Transverse colon (tissue), 4 donors: ENCODE measurements at regions not wholly inside any gene's neighbourhood (a gene's known extent, or its start where the extent isn't known, plus 50 kb on each side); places are given as distances from the start of the nearest gene placed in this dataset.
"Not testable (repeated sequence)": the region's sequence is repeated elsewhere in the genome, so short reads cannot be mapped to it uniquely, and the experiment has no call there.

Source experiments
- DNase-seq: peaks from one replicate; pipeline ENCODE4 v3.0.0-alpha.2; 2019
- H3K27ac ChIP-seq, 4 donors: fragments of 200-600 bp; sonication (generic); 2 replicates each; pipeline ENCODE4 v1.5.1; 2016 to 2018; ENCODE audit warnings: inconsistent platforms in 4 of 4
- H3K27me3 ChIP-seq: fragments of 200-600 bp; sonication (generic); 2 replicates; pipeline ENCODE4 v1.5.1; 2017; ENCODE audit warnings: inconsistent platforms
- H3K36me3 ChIP-seq, 4 donors: fragments of 200-600 bp; sonication (generic); 2 replicates each; pipeline ENCODE4 v1.5.1; 2017 to 2019; ENCODE audit warnings: inconsistent platforms in 4 of 4
- H3K4me1 ChIP-seq, 4 donors: fragments of 200-600 bp; sonication (generic); 2 replicates each; pipeline ENCODE4 v1.5.1; 2017 to 2020; ENCODE audit warnings: inconsistent platforms in 4 of 4
- H3K4me3 ChIP-seq, 4 donors: fragments of 200-600 bp; sonication (generic); 1 replicate in 1 of 4; 2 replicates in 3 of 4; pipeline versions ENCODE4 v1.5.1 to v1.6.1; 2017 to 2019; ENCODE audit warnings: inconsistent platforms in 4 of 4
- H3K9me3 ChIP-seq, 2 donors: fragments of 200-600 bp; sonication (generic); 2 replicates each; pipeline ENCODE4 v1.5.1; 2017 to 2019; ENCODE audit warnings: inconsistent platforms in 2 of 2
- EP300 ChIP-seq: sonication (generic); formaldehyde crosslinking; IDR thresholded peaks from one replicate; pipeline ENCODE4 v1.6.1; 2017; ENCODE audit warnings: antibody characterized with exemption, low read depth
- POLR2A ChIP-seq: fragments of 450-650 bp; IDR thresholded peaks from one replicate; pipeline ENCODE4 v1.6.1; 2016; ENCODE audit warnings: antibody characterized with exemption, mild to moderate bottlenecking, moderate library complexity
- POLR2AphosphoS5 ChIP-seq, 3 donors: sonication (generic); formaldehyde crosslinking; IDR thresholded peaks; one replicate each; pipeline ENCODE4 v1.6.1; 2016; ENCODE audit warnings: antibody characterized with exemption in 3 of 3
- WGBS, 2 donors: methylation state at CpG; one replicate each; pipeline ENCODE4 v1.1.5; 2018; ENCODE audit warnings: low coverage in 1 of 2; 5-methylcytosine and 5-hydroxymethylcytosine counted together
- in situ Hi-C, 4 donors: fragments of 200-750 bp; cut with MboI; loops; one replicate each; pipeline versions ENCODE4 v1.15.0 to v1.15.1; 2017; ENCODE audit warnings: low sequenced_read_pairs in 3 of 4, low pct_ligation_motif_present in 1 of 4, low pct_unique_long_range_greater_than_20kb in 1 of 4
- intact Hi-C: fragments of 100-400 bp; cut with DNase I; formaldehyde crosslinking; loops from one replicate; pipeline ENCODE4 v1.15.1; 2023; ENCODE audit warnings: low total_unique reads
- TF ChIP-seq, protein P1 (sequence below), 5 experiments: fragments of 200-600 bp in 3 of 5; fragments of 450-650 bp in 2 of 5; sonication (generic) in 3 of 5; IDR thresholded peaks; 1 replicate in 2 of 5; 2 replicates in 3 of 5; pipeline ENCODE4 v1.5.1; 2016 to 2017; ENCODE audit warnings: antibody characterized with exemption in 5 of 5, inconsistent platforms in 3 of 5, mild to moderate bottlenecking in 2 of 5, moderate library complexity in 1 of 5

DNA sequence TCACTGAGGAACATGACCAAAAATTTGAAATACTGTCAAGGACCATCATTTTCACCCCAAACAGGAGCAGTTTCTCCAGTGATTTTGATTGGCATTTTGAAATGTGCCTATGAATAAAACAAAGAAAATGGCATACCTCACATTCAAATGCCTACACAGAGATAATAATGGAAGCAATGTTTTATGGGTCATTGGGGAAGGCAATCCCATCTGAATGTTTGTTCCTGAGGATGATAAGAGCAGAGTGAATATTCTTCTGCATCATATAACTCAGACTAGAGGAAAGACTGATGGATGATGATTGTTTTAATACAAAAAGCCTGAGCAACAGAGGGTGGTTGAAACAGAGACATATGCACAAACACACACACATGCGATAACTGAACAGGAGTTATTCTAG lies 2749.9 kb downstream of the PCDH9 start:
- in situ Hi-C loops, result no loop called here
- WGBS, 2 donors, result 86 to 91% methylated on average over 1 of the region's 1 CpG
- Histone ChIP-seq H3K27me3 (no peaks in the 10 kb centered on the region), H3K4me1 (no peaks in the 10 kb centered on the region), H3K9me3 (no peaks in the 10 kb centered on the region), H3K4me3 (no peak overlapping the region), H3K27ac (no peak overlapping the region), H3K36me3 (no peaks in the 10 kb centered on the region)
- DNase-seq, result no peak
- TF ChIP-seq, protein P1, sequence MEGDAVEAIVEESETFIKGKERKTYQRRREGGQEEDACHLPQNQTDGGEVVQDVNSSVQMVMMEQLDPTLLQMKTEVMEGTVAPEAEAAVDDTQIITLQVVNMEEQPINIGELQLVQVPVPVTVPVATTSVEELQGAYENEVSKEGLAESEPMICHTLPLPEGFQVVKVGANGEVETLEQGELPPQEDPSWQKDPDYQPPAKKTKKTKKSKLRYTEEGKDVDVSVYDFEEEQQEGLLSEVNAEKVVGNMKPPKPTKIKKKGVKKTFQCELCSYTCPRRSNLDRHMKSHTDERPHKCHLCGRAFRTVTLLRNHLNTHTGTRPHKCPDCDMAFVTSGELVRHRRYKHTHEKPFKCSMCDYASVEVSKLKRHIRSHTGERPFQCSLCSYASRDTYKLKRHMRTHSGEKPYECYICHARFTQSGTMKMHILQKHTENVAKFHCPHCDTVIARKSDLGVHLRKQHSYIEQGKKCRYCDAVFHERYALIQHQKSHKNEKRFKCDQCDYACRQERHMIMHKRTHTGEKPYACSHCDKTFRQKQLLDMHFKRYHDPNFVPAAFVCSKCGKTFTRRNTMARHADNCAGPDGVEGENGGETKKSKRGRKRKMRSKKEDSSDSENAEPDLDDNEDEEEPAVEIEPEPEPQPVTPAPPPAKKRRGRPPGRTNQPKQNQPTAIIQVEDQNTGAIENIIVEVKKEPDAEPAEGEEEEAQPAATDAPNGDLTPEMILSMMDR (IDR thresholded peaks at IDR 0.05), result no peak
- TF ChIP-seq POLR2A (no peak), POLR2AphosphoS5 (IDR thresholded peaks at IDR 0.05) (no peak), EP300 (no peak)
- intact Hi-C loops, result no loop called here

DNA sequence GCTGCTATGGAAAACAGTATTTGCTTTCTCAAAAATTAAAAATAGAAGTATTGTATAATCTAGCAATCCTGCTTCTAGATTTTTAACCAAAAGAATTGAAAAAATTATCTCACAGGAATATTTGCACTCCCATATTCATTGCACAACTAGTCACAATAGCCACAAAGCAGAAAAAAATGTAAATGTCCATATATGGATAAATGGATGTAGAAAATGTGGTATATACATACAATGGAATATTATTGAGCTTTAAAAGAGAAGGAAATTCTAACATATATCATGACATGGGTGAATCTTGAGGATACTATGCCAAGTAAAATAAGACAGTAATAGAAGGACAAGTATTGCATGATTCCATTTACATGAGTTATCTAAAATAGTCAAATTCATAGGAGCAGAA lies 2753.0 kb downstream of the PCDH9 start:
- in situ Hi-C loops (no loop called here), intact Hi-C loops (no loop called here)
- H3K4me1 ChIP-seq, result no peaks in the 10 kb centered on the region
- no peak overlapping the region for H3K27ac ChIP-seq
- H3K4me3 ChIP-seq, result no peak overlapping the region
- no peaks in the 10 kb centered on the region for H3K36me3 ChIP-seq
- DNase-seq, result no peak
- TF ChIP-seq POLR2A, result no peak
- no peak for TF ChIP-seq POLR2AphosphoS5 (IDR thresholded peaks at IDR 0.05)
- TF ChIP-seq EP300, result no peak
- TF ChIP-seq, protein P1 (IDR thresholded peaks at IDR 0.05), result no peak
- no peaks in the 10 kb centered on the region for H3K27me3 ChIP-seq
- H3K9me3 ChIP-seq, result no peaks in the 10 kb centered on the region

DNA sequence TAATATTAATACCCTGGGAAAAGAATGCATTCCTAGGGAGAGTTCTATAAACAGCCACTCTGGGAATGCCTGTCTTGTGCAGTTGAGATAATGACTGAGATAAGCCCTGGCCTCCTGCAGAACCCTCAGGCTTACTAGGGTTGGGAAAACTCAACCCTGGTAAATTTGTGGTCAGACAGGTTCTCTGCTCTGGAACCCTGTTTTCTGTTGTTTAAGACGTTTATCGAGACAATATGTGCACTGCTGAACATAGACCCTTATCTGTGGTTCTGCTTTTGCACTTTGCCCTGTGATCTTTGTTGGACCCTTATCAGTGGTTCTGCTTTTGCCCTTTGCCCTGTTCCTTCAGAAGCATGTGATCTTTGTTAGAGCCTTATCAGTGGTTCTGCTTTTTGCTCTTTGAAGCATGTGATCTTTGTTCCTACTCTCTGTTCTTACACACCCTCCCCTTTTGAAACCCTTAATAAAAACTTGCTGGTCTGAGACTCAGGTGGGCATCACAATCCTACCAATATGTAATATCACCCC lies 2754.0 kb downstream of the PCDH9 start:
- H3K4me1 ChIP-seq, intact Hi-C loops, DNase-seq, H3K27me3 ChIP-seq, H3K36me3 ChIP-seq, H3K4me3 ChIP-seq, in situ Hi-C loops, H3K9me3 ChIP-seq, H3K27ac ChIP-seq: not testable (repeated sequence)
- 75 to 100% methylated on average over 2 of the region's 2 CpGs for WGBS, 2 donors

DNA sequence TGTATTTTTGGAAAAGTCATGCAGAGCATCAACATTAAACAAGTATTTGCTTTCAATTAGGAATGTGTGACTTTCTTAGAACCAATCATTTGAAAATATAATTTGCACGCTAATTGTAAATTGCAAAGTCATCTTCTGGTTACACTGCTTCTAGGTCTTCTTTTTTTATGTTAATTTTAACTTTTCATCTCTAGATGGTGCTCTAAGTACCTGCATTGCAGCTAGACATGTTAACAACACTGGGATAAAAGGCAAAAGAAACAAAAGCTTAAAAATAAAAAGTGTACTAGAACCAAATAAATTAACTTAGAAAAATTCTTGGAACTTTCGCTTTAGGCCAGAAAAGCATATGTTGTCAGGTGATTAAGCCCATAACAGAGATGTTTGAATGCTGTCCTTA lies 2758.2 kb downstream of the PCDH9 start:
- Histone ChIP-seq H3K4me1 (no peaks in the 10 kb centered on the region), H3K27me3 (no peaks in the 10 kb centered on the region), H3K27ac (no peak overlapping the region), H3K4me3 (no peak overlapping the region), H3K36me3 (no peaks in the 10 kb centered on the region), H3K9me3 (no peaks in the 10 kb centered on the region)
- in situ Hi-C loops, result no loop called here
- no peak for DNase-seq
- intact Hi-C loops, result no loop called here
- TF ChIP-seq, protein P1 (IDR thresholded peaks at IDR 0.05), result no peak
- TF ChIP-seq POLR2AphosphoS5 (IDR thresholded peaks at IDR 0.05) (no peak), POLR2A (no peak), EP300 (no peak)
- 58 to 59% methylated on average over 2 of the region's 2 CpGs for WGBS, 2 donors

DNA sequence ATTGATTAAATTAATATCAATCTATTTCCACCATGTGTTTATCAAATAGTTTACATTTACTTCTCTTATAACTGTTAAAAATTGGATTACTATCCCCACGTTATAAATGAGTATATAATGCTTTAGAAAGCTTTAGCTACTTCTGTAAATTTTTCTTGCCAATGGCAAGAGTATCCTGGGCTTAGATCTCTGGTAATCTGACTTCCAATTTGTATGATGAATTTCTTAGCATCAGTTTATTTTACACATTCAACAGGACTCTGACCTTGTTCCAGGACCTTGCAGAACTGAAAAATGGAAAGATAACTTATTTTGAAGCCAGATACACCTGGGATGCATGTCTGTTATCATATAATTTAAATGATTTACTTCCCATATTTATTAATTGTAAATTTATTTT lies 2759.4 kb downstream of the PCDH9 start:
- in situ Hi-C loops, result no loop called here
- no peak for DNase-seq
- Histone ChIP-seq H3K27me3 (no peaks in the 10 kb centered on the region), H3K36me3 (no peaks in the 10 kb centered on the region), H3K4me1 (no peaks in the 10 kb centered on the region), H3K4me3 (no peak overlapping the region), H3K27ac (no peak overlapping the region), H3K9me3 (no peaks in the 10 kb centered on the region)
- WGBS, 2 donors, result 17 to 26% methylated on average over 1 of the region's 1 CpG
- TF ChIP-seq POLR2AphosphoS5 (IDR thresholded peaks at IDR 0.05) (no peak), POLR2A (no peak), EP300 (no peak)
- TF ChIP-seq, protein P1 (IDR thresholded peaks at IDR 0.05), result no peak
- intact Hi-C loops, result no loop called here
